ENCODE measurements at regions not wholly inside any gene's neighbourhood (a gene's known extent, or its start where the extent isn't known, plus 50 kb on each side); places are given as distances from the start of the nearest gene placed in this dataset.
A peak's percentile ranks its signal among the peaks of the same experiment; 100 is the strongest.

- Histone ChIP-seq H3K27ac (no peak overlapping the region), H3K4me1 (no peaks in the 10 kb centered on the region), H3K27me3 (no peaks in the 10 kb centered on the region), H3K36me3 (no peaks in the 10 kb centered on the region), H3K9me3 (no peaks in the 10 kb centered on the region), H3K4me3 (no peak overlapping the region)
- intact Hi-C loops (cut with DNase I), result no loop called here
- no peak for DNase-seq
- ATAC-seq, result no peak
- TF ChIP-seq, protein P1, sequence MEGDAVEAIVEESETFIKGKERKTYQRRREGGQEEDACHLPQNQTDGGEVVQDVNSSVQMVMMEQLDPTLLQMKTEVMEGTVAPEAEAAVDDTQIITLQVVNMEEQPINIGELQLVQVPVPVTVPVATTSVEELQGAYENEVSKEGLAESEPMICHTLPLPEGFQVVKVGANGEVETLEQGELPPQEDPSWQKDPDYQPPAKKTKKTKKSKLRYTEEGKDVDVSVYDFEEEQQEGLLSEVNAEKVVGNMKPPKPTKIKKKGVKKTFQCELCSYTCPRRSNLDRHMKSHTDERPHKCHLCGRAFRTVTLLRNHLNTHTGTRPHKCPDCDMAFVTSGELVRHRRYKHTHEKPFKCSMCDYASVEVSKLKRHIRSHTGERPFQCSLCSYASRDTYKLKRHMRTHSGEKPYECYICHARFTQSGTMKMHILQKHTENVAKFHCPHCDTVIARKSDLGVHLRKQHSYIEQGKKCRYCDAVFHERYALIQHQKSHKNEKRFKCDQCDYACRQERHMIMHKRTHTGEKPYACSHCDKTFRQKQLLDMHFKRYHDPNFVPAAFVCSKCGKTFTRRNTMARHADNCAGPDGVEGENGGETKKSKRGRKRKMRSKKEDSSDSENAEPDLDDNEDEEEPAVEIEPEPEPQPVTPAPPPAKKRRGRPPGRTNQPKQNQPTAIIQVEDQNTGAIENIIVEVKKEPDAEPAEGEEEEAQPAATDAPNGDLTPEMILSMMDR (IDR thresholded peaks at IDR 0.05), result no peak
These were observed 587.8 kb upstream of the POM121L12 start for GRCh38 chr7:52447581-52448180.

- no peak overlapping the region for H3K27ac ChIP-seq
- intact Hi-C loops (cut with DNase I), result no loop called here
- ATAC-seq (no peak), DNase-seq (no peak)
- no peaks in the 10 kb centered on the region for H3K9me3 ChIP-seq
- H3K4me1 ChIP-seq, result no peaks in the 10 kb centered on the region
- H3K27me3 ChIP-seq, result no peaks in the 10 kb centered on the region
- H3K4me3 ChIP-seq, result no peak overlapping the region
- H3K36me3 ChIP-seq, result no peaks in the 10 kb centered on the region
- TF ChIP-seq, protein P1 (IDR thresholded peaks at IDR 0.05), result no peak
These were observed 599.2 kb upstream of the POM121L12 start for GRCh38 chr7:52436278-52436677.

GRCh38 chr7:52431082-52431815, 604.2 kb upstream of the POM121L12 start:
- Histone ChIP-seq H3K9me3 (no peaks in the 10 kb centered on the region), H3K4me1 (no peaks in the 10 kb centered on the region), H3K4me3 (no peak overlapping the region), H3K27me3 (no peaks in the 10 kb centered on the region), H3K27ac (no peak overlapping the region), H3K36me3 (no peaks in the 10 kb centered on the region)
- intact Hi-C loops (cut with DNase I), result no loop called here
- no peak for DNase-seq
- TF ChIP-seq, protein P1 (IDR thresholded peaks at IDR 0.05), result no peak
- ATAC-seq, result peak; percentile 38

GRCh38 chr7:52423251-52423650, 612.2 kb upstream of the POM121L12 start:
- no peaks in the 10 kb centered on the region for H3K9me3 ChIP-seq

GRCh38 chr7:52413051-52413450, 622.4 kb upstream of the POM121L12 start:
- no peak for ATAC-seq

More at GRCh38 chr7:52423251-52423650, 612.2 kb upstream of the POM121L12 start:
- TF ChIP-seq, protein P1 (IDR thresholded peaks at IDR 0.05), result no peak
- no peaks in the 10 kb centered on the region for H3K4me1 ChIP-seq
- ATAC-seq (no peak), DNase-seq (no peak)
- no peaks in the 10 kb centered on the region for H3K36me3 ChIP-seq
- intact Hi-C loops (cut with DNase I), result no loop called here
- H3K27ac ChIP-seq, result no peak overlapping the region
- H3K4me3 ChIP-seq, result no peak overlapping the region
- no peaks in the 10 kb centered on the region for H3K27me3 ChIP-seq

More at GRCh38 chr7:52413051-52413450, 622.4 kb upstream of the POM121L12 start:
- H3K4me3 ChIP-seq, result no peak overlapping the region
- TF ChIP-seq, protein P1 (IDR thresholded peaks at IDR 0.05), result no peak
- H3K4me1 ChIP-seq, result no peaks in the 10 kb centered on the region
- H3K27me3 ChIP-seq, result no peaks in the 10 kb centered on the region
- no peak for DNase-seq
- intact Hi-C loops (cut with DNase I), result no loop called here
- no peaks in the 10 kb centered on the region for H3K9me3 ChIP-seq
- H3K36me3 ChIP-seq, result no peaks in the 10 kb centered on the region
- no peak overlapping the region for H3K27ac ChIP-seq
